ENCODE measurements at regions not wholly inside any gene's neighbourhood (a gene's known extent, or its start where the extent isn't known, plus 50 kb on each side); places are given as distances from the start of the nearest gene placed in this dataset.
A peak's percentile ranks its signal among the peaks of the same experiment; 100 is the strongest.

- Histone ChIP-seq H3K27ac (ENCODE audit: low read depth, low read length) (no peak overlapping the region), H3K79me2 (ENCODE audit: control insufficient read depth, insufficient read depth, low read length, unreplicated experiment) (no peaks in the 10 kb centered on the region), H3K4me1 (ENCODE audit: control insufficient read depth, insufficient read depth, low read length, unreplicated experiment) (no peaks in the 10 kb centered on the region), H2AFZ (ENCODE audit: low read length, unreplicated experiment) (no peak overlapping the region), H3K36me3 (ENCODE audit: insufficient read depth, low read length) (no peaks in the 10 kb centered on the region), H3K4me3 (ENCODE audit: low read depth, low read length) (no peak overlapping the region), H3K27me3 (ENCODE audit: insufficient read depth, low read length) (peaks cover 8% of the 10 kb centered on the region; the same call in 1 of the 2 replicates)
These were observed 83.0 kb upstream of the UBL3 start for GRCh38 chr13:29933401-29933800.

- Histone ChIP-seq H3K79me2 (ENCODE audit: control insufficient read depth, insufficient read depth, low read length, unreplicated experiment) (no peaks in the 10 kb centered on the region), H2AFZ (ENCODE audit: low read length, unreplicated experiment) (no peak overlapping the region), H3K4me3 (ENCODE audit: low read depth, low read length) (no peak overlapping the region), H3K4me1 (ENCODE audit: control insufficient read depth, insufficient read depth, low read length, unreplicated experiment) (no peaks in the 10 kb centered on the region), H3K36me3 (ENCODE audit: insufficient read depth, low read length) (no peaks in the 10 kb centered on the region), H3K27ac (ENCODE audit: low read depth, low read length) (no peak overlapping the region), H3K27me3 (ENCODE audit: insufficient read depth, low read length) (peaks cover 8% of the 10 kb centered on the region; the same call in 1 of the 2 replicates)
These were observed 81.3 kb upstream of the UBL3 start for GRCh38 chr13:29931696-29932095.

- Histone ChIP-seq H3K36me3 (ENCODE audit: insufficient read depth, low read length) (no peaks in the 10 kb centered on the region), H3K27ac (ENCODE audit: low read depth, low read length) (no peak overlapping the region), H3K27me3 (ENCODE audit: insufficient read depth, low read length) (no peaks in the 10 kb centered on the region), H3K4me3 (ENCODE audit: low read depth, low read length) (no peak overlapping the region), H3K79me2 (ENCODE audit: control insufficient read depth, insufficient read depth, low read length, unreplicated experiment) (no peaks in the 10 kb centered on the region), H2AFZ (ENCODE audit: low read length, unreplicated experiment) (no peak overlapping the region), H3K4me1 (ENCODE audit: control insufficient read depth, insufficient read depth, low read length, unreplicated experiment) (peaks cover 18% of the 10 kb centered on the region)
These were observed 78.8 kb upstream of the UBL3 start for GRCh38 chr13:29929062-29929847.

GRCh38 chr13:29926098-29926476 is 75.7 kb upstream of the UBL3 start:
- Histone ChIP-seq H3K36me3 (ENCODE audit: insufficient read depth, low read length) (no peaks in the 10 kb centered on the region), H3K4me1 (ENCODE audit: control insufficient read depth, insufficient read depth, low read length, unreplicated experiment) (peaks cover 44% of the 10 kb centered on the region), H3K27ac (ENCODE audit: low read depth, low read length) (no peak overlapping the region), H2AFZ (ENCODE audit: low read length, unreplicated experiment) (no peak overlapping the region), H3K79me2 (ENCODE audit: control insufficient read depth, insufficient read depth, low read length, unreplicated experiment) (no peaks in the 10 kb centered on the region), H3K27me3 (ENCODE audit: insufficient read depth, low read length) (no peaks in the 10 kb centered on the region), H3K4me3 (ENCODE audit: low read depth, low read length) (no peak overlapping the region)

- H3K36me3 ChIP-seq (ENCODE audit: insufficient read depth, low read length): no peaks in the 10 kb centered on the region
- no peak overlapping the region for H2AFZ ChIP-seq (ENCODE audit: low read length, unreplicated experiment)
- H3K27ac ChIP-seq (ENCODE audit: low read depth, low read length): no peak overlapping the region
- no peak overlapping the region for H3K4me3 ChIP-seq (ENCODE audit: low read depth, low read length)
- H3K79me2 ChIP-seq (ENCODE audit: control insufficient read depth, insufficient read depth, low read length, unreplicated experiment): no peaks in the 10 kb centered on the region
- peaks cover 47% of the 10 kb centered on the region for H3K4me1 ChIP-seq (ENCODE audit: control insufficient read depth, insufficient read depth, low read length, unreplicated experiment)
- H3K27me3 ChIP-seq (ENCODE audit: insufficient read depth, low read length): no peaks in the 10 kb centered on the region
These were observed 75.2 kb upstream of the UBL3 start for GRCh38 chr13:29925457-29926097.

- Histone ChIP-seq H3K27me3 (ENCODE audit: insufficient read depth, low read length) (no peaks in the 10 kb centered on the region), H3K4me3 (ENCODE audit: low read depth, low read length) (peak overlapping the region; percentile 15), H3K4me1 (ENCODE audit: control insufficient read depth, insufficient read depth, low read length, unreplicated experiment) (peaks cover 51% of the 10 kb centered on the region), H3K36me3 (ENCODE audit: insufficient read depth, low read length) (no peaks in the 10 kb centered on the region), H3K79me2 (ENCODE audit: control insufficient read depth, insufficient read depth, low read length, unreplicated experiment) (no peaks in the 10 kb centered on the region), H3K27ac (ENCODE audit: low read depth, low read length) (peak overlapping the region; percentile 91), H2AFZ (ENCODE audit: low read length, unreplicated experiment) (no peak overlapping the region)
These were observed 74.3 kb upstream of the UBL3 start for GRCh38 chr13:29924482-29925350.

GRCh38 chr13:29923554-29924481 is 73.4 kb upstream of the UBL3 start:
- Histone ChIP-seq H3K4me3 (ENCODE audit: low read depth, low read length) (peak overlapping the region; percentile 33), H3K27ac (ENCODE audit: low read depth, low read length) (peak overlapping the region; percentile 91), H3K79me2 (ENCODE audit: control insufficient read depth, insufficient read depth, low read length, unreplicated experiment) (no peaks in the 10 kb centered on the region), H3K27me3 (ENCODE audit: insufficient read depth, low read length) (no peaks in the 10 kb centered on the region), H2AFZ (ENCODE audit: low read length, unreplicated experiment) (peak overlapping the region; percentile 52), H3K36me3 (ENCODE audit: insufficient read depth, low read length) (no peaks in the 10 kb centered on the region), H3K4me1 (ENCODE audit: control insufficient read depth, insufficient read depth, low read length, unreplicated experiment) (peaks cover 58% of the 10 kb centered on the region)

GRCh38 chr13:29922896-29923295 is 72.5 kb upstream of the UBL3 start:
- Histone ChIP-seq H3K27ac (ENCODE audit: low read depth, low read length) (peak overlapping the region; percentile 91), H3K4me1 (ENCODE audit: control insufficient read depth, insufficient read depth, low read length, unreplicated experiment) (peaks cover 63% of the 10 kb centered on the region), H2AFZ (ENCODE audit: low read length, unreplicated experiment) (no peak overlapping the region)

GRCh38 chr13:29922281-29922821 is 71.9 kb upstream of the UBL3 start:
- peaks cover 63% of the 10 kb centered on the region for H3K4me1 ChIP-seq (ENCODE audit: control insufficient read depth, insufficient read depth, low read length, unreplicated experiment)
- no peaks in the 10 kb centered on the region for H3K79me2 ChIP-seq (ENCODE audit: control insufficient read depth, insufficient read depth, low read length, unreplicated experiment)
- H3K36me3 ChIP-seq (ENCODE audit: insufficient read depth, low read length): no peaks in the 10 kb centered on the region
- peak overlapping the region; percentile 17 for H2AFZ ChIP-seq (ENCODE audit: low read length, unreplicated experiment)
- H3K27ac ChIP-seq (ENCODE audit: low read depth, low read length): peak overlapping the region; percentile 91
- H3K27me3 ChIP-seq (ENCODE audit: insufficient read depth, low read length): no peaks in the 10 kb centered on the region
- peak overlapping the region; percentile 30; the same call in 1 of the 2 replicates for H3K4me3 ChIP-seq (ENCODE audit: low read depth, low read length)

More at GRCh38 chr13:29922896-29923295, 72.5 kb upstream of the UBL3 start:
- Histone ChIP-seq H3K27me3 (ENCODE audit: insufficient read depth, low read length) (no peaks in the 10 kb centered on the region), H3K4me3 (ENCODE audit: low read depth, low read length) (peak overlapping the region; percentile 33), H3K36me3 (ENCODE audit: insufficient read depth, low read length) (no peaks in the 10 kb centered on the region), H3K79me2 (ENCODE audit: control insufficient read depth, insufficient read depth, low read length, unreplicated experiment) (no peaks in the 10 kb centered on the region)

Data from ACC112 (cell line).